SW480 (cell line): ENCODE measurements at regions not wholly inside any gene's neighbourhood (a gene's known extent, or its start where the extent isn't known, plus 50 kb on each side); places are given as distances from the start of the nearest gene placed in this dataset.

ENCODE experiments used
- DNase-seq: peaks from one replicate; pipeline ENCODE4 v3.0.0-alpha.2; 2016; ENCODE audit warnings: low spot score

GRCh38 chr2:226159875-226160479 is 639.6 kb downstream of the IRS1 start:
- no peak for DNase-seq

DNA sequence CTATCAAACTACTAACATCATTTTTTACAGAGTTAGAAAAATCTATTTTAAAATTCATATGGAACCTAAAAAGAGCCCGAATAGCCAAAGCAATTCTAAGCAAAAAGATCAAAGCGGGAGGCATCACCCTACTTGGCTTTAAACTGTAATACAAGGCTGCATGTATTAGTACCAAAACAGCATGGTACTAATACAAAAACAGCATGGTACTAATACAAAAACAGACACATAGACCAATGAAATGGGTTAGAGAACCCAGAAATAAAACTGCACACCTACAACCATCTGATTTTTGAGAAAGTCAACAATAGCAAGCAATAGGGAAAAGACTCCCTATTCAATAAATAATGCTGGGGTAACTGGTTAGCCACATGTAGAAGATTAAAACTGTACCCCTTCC is 640.7 kb downstream of the IRS1 start:
- no peak for DNase-seq

DNA sequence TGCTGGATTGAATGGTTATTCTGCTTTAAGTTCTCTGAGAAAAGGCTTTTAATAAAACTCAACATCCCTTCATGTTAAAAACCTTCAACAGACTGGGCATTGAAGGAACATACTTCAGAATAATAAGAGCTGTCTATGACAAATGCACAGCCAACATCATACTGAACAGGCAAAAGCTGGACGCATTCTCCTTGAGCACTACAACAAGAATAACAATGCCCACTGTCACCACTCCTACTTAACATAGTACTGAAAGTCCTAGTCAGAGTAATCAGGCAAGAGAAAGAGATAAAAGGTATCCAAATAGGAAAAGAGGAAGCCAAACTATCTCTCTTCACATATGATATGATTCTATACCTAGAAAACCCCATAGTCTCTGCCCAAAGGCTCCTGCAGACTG is 641.4 kb downstream of the IRS1 start:
- DNase-seq: no peak

DNA sequence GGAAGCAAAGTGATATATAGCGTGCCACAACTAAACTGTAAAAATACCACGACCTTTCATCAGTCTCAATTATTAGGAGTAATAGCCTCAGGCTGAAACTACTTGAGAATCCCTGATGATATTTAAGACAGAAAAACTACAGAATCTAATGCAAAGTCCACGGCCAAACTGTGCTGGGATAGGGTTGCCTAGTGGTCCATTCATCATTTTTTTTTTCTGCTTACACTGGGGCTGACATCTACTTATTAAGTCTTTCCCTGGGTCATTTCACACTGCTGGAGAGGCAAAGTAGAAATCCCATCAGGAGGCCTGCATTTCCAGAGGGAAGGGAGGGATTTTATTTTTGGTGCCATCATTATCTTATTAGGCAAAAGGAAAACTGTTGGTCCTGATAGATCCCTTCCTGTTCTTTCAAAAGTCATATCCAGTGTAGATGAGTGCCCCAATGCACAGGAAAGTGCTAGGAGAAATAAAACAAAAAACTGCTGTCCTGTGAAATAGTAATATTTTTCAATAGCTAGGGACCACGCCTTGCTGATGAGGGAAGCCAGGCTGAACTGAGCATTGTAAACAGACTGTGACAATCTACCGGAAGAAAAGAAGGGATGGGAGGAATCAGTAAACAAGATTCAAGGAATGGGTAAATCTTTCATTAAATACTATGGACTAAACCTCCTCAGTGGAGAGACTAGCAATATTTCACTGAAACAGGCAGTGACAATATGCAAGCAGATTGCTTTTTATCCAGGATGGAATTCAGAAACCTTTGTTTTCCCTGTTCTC is 644.3 kb downstream of the IRS1 start:
- DNase-seq: no peak

DNA sequence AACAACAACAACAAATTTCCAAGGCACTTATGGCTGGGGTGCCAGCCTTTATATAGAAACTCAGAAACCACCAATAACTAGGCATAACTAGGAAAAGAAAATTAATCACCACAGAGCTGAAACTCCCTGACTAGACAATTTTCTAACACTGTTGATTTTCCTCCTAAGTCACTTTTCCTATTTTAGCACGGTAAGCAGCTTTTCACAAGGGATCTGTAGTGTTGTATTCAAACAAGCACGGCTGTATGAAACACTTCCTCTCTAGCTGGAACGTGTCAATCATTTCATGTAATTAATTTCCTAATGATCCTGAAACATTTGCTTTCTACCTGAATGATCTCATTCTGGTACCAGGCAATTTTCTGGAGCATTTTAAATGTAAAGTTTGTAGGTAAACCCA is 645.0 kb downstream of the IRS1 start:
- DNase-seq: no peak

- no peak for DNase-seq
These were observed 646.1 kb downstream of the IRS1 start for GRCh38 chr2:226153553-226153952.

GRCh38 chr2:226151157-226151556 is 648.5 kb downstream of the IRS1 start:
- no peak for DNase-seq

- DNase-seq: no peak
These were observed 656.5 kb downstream of the IRS1 start for GRCh38 chr2:226143091-226143490.

DNA sequence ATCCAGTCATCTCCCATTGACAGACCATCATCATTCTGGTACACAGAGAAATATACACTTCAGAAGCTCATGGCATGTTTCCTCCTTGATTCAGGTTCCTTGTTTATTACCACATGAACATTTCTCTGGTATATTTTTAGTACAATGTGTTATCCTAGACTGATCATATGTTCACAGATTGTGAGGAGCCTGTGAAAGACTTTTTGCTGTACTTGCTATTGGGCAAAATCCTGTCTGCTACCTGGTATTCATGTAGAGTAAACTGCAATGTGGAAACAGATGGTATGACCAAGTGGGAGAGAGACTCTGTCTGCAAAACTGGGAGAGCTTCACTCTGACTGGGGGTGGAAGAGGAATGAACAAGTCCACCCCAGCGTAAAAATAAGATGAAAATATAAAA is 657.2 kb downstream of the IRS1 start:
- no peak for DNase-seq

GRCh38 chr2:226140594-226140993 is 659.0 kb downstream of the IRS1 start:
- no peak for DNase-seq

DNA sequence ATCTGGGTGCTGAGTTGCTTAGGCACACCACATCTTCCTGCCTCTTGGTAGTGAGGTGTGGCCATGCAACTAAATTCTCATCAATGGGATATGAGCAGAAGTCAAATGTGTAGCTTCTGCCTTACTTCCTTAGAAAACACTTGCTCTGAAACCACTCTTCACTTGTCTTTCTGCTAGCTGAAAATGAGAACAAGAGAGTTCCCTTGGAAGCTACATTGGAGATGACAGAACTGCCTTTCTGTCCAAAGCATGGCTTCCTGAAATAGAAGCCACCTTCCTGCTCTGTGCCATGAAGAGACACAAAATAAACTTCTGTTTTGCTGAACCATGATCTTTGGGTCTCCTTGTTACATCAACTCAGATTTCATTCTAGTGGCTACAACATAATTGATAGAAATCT is 659.9 kb downstream of the IRS1 start:
- no peak for DNase-seq

GRCh38 chr2:226137201-226137811 is 662.3 kb downstream of the IRS1 start:
- no peak for DNase-seq

- no peak for DNase-seq
These were observed 662.9 kb downstream of the IRS1 start for GRCh38 chr2:226136739-226137138.

DNA sequence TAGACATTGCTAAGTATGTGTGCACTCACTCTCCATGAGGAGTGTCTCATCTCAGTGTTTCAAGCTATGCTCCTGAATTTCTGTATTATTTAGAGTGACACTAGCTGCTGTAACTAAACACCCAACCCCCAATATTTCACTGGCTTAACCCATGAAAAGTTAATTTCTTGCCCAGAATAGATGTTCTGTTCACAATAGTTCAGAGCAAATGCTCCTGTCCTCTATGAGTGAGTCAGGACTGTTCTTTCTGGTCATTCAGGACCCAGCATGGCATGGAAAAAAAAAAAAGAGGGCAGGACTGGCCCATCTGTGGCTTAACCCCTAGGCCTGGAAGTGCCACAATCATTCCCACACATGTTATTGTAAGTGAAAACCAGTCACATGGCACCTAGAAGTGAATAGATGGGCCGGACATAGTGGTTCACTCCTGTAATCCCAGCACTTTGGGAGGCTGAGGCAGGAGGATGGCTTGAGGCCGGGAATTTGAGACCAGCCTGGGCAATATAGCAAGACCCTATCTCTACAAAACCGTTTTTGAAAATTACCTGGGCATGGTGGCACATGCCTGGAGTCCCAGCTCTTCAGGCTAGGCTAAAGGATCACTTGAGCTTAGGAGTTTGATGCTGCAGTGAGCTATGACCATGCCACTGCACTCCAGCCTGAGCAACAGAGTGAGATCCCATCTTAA is 663.6 kb downstream of the IRS1 start:
- DNase-seq: no peak

- no peak for DNase-seq
These were observed 667.1 kb downstream of the IRS1 start for GRCh38 chr2:226132323-226133215.

GRCh38 chr2:226131299-226131784 is 668.3 kb downstream of the IRS1 start:
- no peak for DNase-seq

DNA sequence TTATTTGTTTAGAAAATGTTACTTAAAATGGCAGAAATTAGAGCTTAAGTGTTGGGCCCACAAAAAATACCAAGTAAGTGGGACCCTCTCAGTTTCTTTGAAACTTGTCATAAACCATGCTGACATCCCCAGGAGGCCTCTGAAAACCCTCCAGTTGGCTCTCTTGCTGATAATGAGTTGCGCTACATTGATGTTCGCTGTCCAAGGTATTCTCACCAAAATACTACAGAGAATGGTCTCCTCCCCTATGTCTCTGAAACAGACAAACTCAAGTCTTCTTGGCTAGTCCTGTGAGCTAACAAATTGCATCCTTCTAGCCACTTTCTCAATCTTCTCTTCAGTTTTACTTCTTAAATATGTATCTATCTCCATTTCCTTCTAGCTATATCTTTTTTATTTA is 669.4 kb downstream of the IRS1 start:
- DNase-seq: no peak

DNA sequence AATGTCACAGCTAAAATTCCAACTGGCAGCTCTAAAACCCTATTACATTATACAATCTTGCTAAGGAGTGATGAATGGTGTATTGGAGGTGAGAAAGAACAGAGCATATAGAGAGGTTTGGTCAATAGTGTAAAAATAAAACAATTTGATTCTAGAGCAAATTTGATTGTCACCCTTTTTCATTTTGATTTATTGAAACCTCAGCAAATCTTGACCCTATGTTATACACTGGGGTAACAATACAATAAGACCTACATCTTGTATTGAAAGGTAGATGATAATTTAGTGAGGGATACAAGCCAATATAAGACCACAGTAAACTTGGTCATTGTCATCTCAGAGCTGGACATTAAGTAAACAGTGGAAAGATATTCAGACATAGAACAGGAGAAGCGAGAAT is 671.9 kb downstream of the IRS1 start:
- DNase-seq: no peak

GRCh38 chr2:226126104-226126503 is 673.5 kb downstream of the IRS1 start:
- no peak for DNase-seq

GRCh38 chr2:226125176-226125883 is 674.3 kb downstream of the IRS1 start:
- DNase-seq: no peak

- DNase-seq: no peak
These were observed 675.0 kb downstream of the IRS1 start for GRCh38 chr2:226124548-226125011.
